ENCODE measurements at regions not wholly inside any gene's neighbourhood (a gene's known extent, or its start where the extent isn't known, plus 50 kb on each side); places are given as distances from the start of the nearest gene placed in this dataset.

DNA sequence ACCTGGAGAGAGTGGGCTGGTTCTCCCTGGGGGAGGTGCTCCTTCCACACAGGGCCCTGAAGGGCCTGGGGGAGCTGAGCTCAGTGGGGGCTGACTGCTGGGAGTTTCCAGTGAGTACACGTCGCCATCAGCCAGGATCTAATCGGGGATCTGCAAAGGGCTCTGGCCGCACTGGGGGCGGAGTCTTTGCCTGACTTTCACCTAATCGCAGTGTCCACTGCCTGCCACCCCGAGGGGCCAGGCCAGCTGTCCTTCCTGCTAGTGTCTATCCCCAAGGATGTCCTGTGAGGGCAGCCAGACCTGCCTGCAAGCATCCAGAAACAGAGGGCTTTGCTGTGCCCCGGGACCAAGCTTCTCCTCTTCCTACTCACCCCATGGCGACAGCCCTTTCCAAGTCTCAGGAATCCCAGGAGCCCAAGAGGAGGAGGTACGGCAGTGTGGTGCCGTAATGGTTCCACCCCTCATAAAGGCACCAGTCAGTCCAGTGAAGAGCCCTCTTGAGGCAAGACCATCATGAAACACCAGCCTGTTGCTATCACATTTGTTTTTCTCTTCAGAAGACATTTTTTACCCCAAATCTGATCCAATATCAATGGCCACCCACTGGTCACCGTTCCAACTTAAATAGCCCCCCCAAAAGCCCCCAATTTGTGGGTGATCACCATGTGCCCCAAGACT is 243.1 kb upstream of the ECI2 start:
- TF ChIP-seq, protein P1, sequence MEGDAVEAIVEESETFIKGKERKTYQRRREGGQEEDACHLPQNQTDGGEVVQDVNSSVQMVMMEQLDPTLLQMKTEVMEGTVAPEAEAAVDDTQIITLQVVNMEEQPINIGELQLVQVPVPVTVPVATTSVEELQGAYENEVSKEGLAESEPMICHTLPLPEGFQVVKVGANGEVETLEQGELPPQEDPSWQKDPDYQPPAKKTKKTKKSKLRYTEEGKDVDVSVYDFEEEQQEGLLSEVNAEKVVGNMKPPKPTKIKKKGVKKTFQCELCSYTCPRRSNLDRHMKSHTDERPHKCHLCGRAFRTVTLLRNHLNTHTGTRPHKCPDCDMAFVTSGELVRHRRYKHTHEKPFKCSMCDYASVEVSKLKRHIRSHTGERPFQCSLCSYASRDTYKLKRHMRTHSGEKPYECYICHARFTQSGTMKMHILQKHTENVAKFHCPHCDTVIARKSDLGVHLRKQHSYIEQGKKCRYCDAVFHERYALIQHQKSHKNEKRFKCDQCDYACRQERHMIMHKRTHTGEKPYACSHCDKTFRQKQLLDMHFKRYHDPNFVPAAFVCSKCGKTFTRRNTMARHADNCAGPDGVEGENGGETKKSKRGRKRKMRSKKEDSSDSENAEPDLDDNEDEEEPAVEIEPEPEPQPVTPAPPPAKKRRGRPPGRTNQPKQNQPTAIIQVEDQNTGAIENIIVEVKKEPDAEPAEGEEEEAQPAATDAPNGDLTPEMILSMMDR (IDR thresholded peaks at IDR 0.05; ENCODE audit: low read length) = no peak
- TF ChIP-seq EZH2 (IDR thresholded peaks at IDR 0.05; ENCODE audit: borderline replicate concordance, low read length) = no peak

All from OCI-LY1 (cell line).